ENCODE measurements at regions not wholly inside any gene's neighbourhood (a gene's known extent, or its start where the extent isn't known, plus 50 kb on each side); places are given as distances from the start of the nearest gene placed in this dataset.

DNA sequence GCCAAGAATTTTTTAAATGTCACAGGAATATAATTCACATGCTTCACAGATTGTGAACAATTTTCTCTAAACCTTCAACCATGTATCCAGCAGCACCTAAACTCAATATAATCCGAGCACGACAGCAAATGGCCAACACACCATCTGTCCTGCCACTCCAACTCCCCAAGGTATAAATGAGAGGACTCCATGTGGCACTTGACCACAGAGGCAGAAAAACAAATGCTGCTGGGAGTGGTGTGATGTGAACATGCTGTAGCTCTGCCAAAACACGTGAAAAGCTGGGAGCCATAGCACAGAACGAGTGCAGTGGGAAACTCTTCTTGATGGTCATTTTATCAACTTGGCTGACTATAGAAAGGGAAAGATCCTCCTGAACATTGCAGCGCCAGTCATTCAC lies 70.9 kb downstream of the LLPH start:
- no peak overlapping the region for H3K18ac ChIP-seq (ENCODE audit: low read depth in 1 of 2, low read length in 2 of 2)
- no peak overlapping the region for H3K27ac ChIP-seq (ENCODE audit: low read length, poor library complexity, severe bottlenecking)
- no peak overlapping the region for H3K14ac ChIP-seq (ENCODE audit: low read length in 2 of 2)
- H3K79me1 ChIP-seq (replicated peaks; ENCODE audit: low read length, poor library complexity, severe bottlenecking), result no peaks in the 10 kb centered on the region
- H2BK15ac ChIP-seq (ENCODE audit: low read depth, poor library complexity, severe bottlenecking), result no peak overlapping the region
- H2AK5ac ChIP-seq (ENCODE audit: low read length, severe bottlenecking), result no peak overlapping the region
- peak overlapping the region; percentile 37 to 44 for H2BK12ac ChIP-seq (ENCODE audit: low read length in 2 of 2)
- no peak overlapping the region for H3K23ac ChIP-seq (ENCODE audit: low read length in 2 of 2)
- no peak overlapping the region for H2BK5ac ChIP-seq (ENCODE audit: low read depth, low read length, poor library complexity, severe bottlenecking)
- H3K36me3 ChIP-seq (ENCODE audit: control insufficient read depth in 1 of 2, insufficient read depth in 2 of 2, low read depth in 1 of 2, low read length in 2 of 2), result no peaks in the 10 kb centered on the region
- H3K4me3 ChIP-seq (ENCODE audit: insufficient read depth in 1 of 2, low read depth in 1 of 2, low read length in 2 of 2), result no peak overlapping the region
- WGBS, result 87% methylated on average over 5 of the region's 5 CpGs
- no peak overlapping the region for H2AFZ ChIP-seq (ENCODE audit: low read depth, low read length)
- H3K4me1 ChIP-seq (ENCODE audit: control insufficient read depth, insufficient read depth, low read depth, low read length), result no peaks in the 10 kb centered on the region
- H3K4ac ChIP-seq (ENCODE audit: low read depth in 1 of 2, low read length in 2 of 2), result no peak overlapping the region
- no peaks in the 10 kb centered on the region for H3K9me3 ChIP-seq (ENCODE audit: control insufficient read depth, low read length)
- DNase-seq, result no peak
- H2BK120ac ChIP-seq (ENCODE audit: low read depth, low read length), result no peak overlapping the region
- H3K27me3 ChIP-seq (ENCODE audit: control insufficient read depth in 1 of 2, insufficient read depth in 1 of 2, low read length in 2 of 2), result no peaks in the 10 kb centered on the region
- no peak overlapping the region for H4K91ac ChIP-seq (ENCODE audit: low read length)
- H3K4me2 ChIP-seq (ENCODE audit: low read length, poor library complexity, severe bottlenecking), result no peak overlapping the region
- H3K9ac ChIP-seq (ENCODE audit: low read length), result no peak overlapping the region
- H4K8ac ChIP-seq (ENCODE audit: low read length), result no peak overlapping the region

DNA sequence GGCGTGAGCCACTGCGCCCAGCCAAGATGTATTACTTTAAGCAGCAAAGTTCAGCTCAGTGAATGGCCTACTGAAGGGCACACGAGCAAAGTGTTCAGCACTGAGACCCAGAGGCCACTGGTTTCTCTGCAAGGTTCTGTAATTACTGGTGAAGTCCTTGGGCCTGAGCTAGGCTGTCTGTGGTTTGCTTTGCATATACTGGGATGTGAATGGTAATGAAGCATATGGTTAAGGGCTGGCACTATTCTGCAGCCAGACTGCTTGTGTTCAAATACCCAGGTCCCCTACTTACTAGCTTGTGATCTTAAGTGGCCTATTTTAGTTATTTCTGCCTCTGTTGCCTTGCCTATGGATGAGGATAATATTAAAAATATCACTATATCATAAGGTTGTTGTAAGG lies 72.0 kb downstream of the LLPH start:
- no peaks in the 10 kb centered on the region for H3K36me3 ChIP-seq (ENCODE audit: control insufficient read depth in 1 of 2, insufficient read depth in 2 of 2, low read depth in 1 of 2, low read length in 2 of 2)
- H4K8ac ChIP-seq (ENCODE audit: low read length), result no peak overlapping the region
- H3K4me3 ChIP-seq (ENCODE audit: insufficient read depth in 1 of 2, low read depth in 1 of 2, low read length in 2 of 2), result no peak overlapping the region

GRCh38 chr12:66055837-66056319 lies 74.7 kb downstream of the LLPH start:
- Histone ChIP-seq H2BK120ac (ENCODE audit: low read depth, low read length) (no peak overlapping the region), H3K9me3 (ENCODE audit: control insufficient read depth, low read length) (no peaks in the 10 kb centered on the region), H3K4me1 (ENCODE audit: control insufficient read depth, insufficient read depth, low read depth, low read length) (no peaks in the 10 kb centered on the region), H4K91ac (ENCODE audit: low read length) (no peak overlapping the region), H3K9ac (ENCODE audit: low read length) (no peak overlapping the region), H2BK12ac (ENCODE audit: low read length in 2 of 2) (no peak overlapping the region), H3K27ac (ENCODE audit: low read length, poor library complexity, severe bottlenecking) (no peak overlapping the region), H3K4me2 (ENCODE audit: low read length, poor library complexity, severe bottlenecking) (no peak overlapping the region), H3K4me3 (ENCODE audit: insufficient read depth in 1 of 2, low read depth in 1 of 2, low read length in 2 of 2) (no peak overlapping the region), H3K36me3 (ENCODE audit: control insufficient read depth in 1 of 2, insufficient read depth in 2 of 2, low read depth in 1 of 2, low read length in 2 of 2) (no peaks in the 10 kb centered on the region), H3K4ac (ENCODE audit: low read depth in 1 of 2, low read length in 2 of 2) (no peak overlapping the region), H2BK15ac (ENCODE audit: low read depth, poor library complexity, severe bottlenecking) (no peak overlapping the region), H3K14ac (ENCODE audit: low read length in 2 of 2) (no peak overlapping the region), H3K23ac (ENCODE audit: low read length in 2 of 2) (no peak overlapping the region), H2AFZ (ENCODE audit: low read depth, low read length) (no peak overlapping the region), H3K27me3 (ENCODE audit: control insufficient read depth in 1 of 2, insufficient read depth in 1 of 2, low read length in 2 of 2) (no peaks in the 10 kb centered on the region), H3K18ac (ENCODE audit: low read depth in 1 of 2, low read length in 2 of 2) (no peak overlapping the region), H2BK5ac (ENCODE audit: low read depth, low read length, poor library complexity, severe bottlenecking) (no peak overlapping the region), H2AK5ac (ENCODE audit: low read length, severe bottlenecking) (no peak overlapping the region), H4K8ac (ENCODE audit: low read length) (no peak overlapping the region), H3K79me1 (replicated peaks; ENCODE audit: low read length, poor library complexity, severe bottlenecking) (no peaks in the 10 kb centered on the region)
- DNase-seq, result no peak
- 97% methylated on average over 2 of the region's 2 CpGs for WGBS

More for the DNA sequence above, 72.0 kb downstream of the LLPH start:
- Histone ChIP-seq H2AK5ac (ENCODE audit: low read length, severe bottlenecking) (no peak overlapping the region), H3K79me1 (replicated peaks; ENCODE audit: low read length, poor library complexity, severe bottlenecking) (no peaks in the 10 kb centered on the region), H3K18ac (ENCODE audit: low read depth in 1 of 2, low read length in 2 of 2) (no peak overlapping the region), H3K4ac (ENCODE audit: low read depth in 1 of 2, low read length in 2 of 2) (no peak overlapping the region), H3K23ac (ENCODE audit: low read length in 2 of 2) (no peak overlapping the region), H3K9ac (ENCODE audit: low read length) (no peak overlapping the region), H3K27ac (ENCODE audit: low read length, poor library complexity, severe bottlenecking) (no peak overlapping the region), H2BK5ac (ENCODE audit: low read depth, low read length, poor library complexity, severe bottlenecking) (no peak overlapping the region), H3K4me2 (ENCODE audit: low read length, poor library complexity, severe bottlenecking) (no peak overlapping the region), H4K91ac (ENCODE audit: low read length) (no peak overlapping the region), H3K9me3 (ENCODE audit: control insufficient read depth, low read length) (no peaks in the 10 kb centered on the region), H3K4me1 (ENCODE audit: control insufficient read depth, insufficient read depth, low read depth, low read length) (no peaks in the 10 kb centered on the region), H2AFZ (ENCODE audit: low read depth, low read length) (no peak overlapping the region), H3K14ac (ENCODE audit: low read length in 2 of 2) (no peak overlapping the region), H2BK15ac (ENCODE audit: low read depth, poor library complexity, severe bottlenecking) (no peak overlapping the region), H3K27me3 (ENCODE audit: control insufficient read depth in 1 of 2, insufficient read depth in 1 of 2, low read length in 2 of 2) (no peaks in the 10 kb centered on the region), H2BK120ac (ENCODE audit: low read depth, low read length) (no peak overlapping the region), H2BK12ac (ENCODE audit: low read length in 2 of 2) (no peak overlapping the region)
- no peak for DNase-seq
- WGBS, result 96% methylated on average over 3 of the region's 3 CpGs

GRCh38 chr12:66052988-66053615 lies 77.4 kb downstream of the LLPH start:
- WGBS, result 100% methylated on average over 1 of the region's 1 CpG
- Histone ChIP-seq H2AK5ac (ENCODE audit: low read length, severe bottlenecking) (no peak overlapping the region), H3K27ac (ENCODE audit: low read length, poor library complexity, severe bottlenecking) (no peak overlapping the region), H2BK15ac (ENCODE audit: low read depth, poor library complexity, severe bottlenecking) (no peak overlapping the region), H3K36me3 (ENCODE audit: control insufficient read depth in 1 of 2, insufficient read depth in 2 of 2, low read depth in 1 of 2, low read length in 2 of 2) (no peaks in the 10 kb centered on the region), H2BK120ac (ENCODE audit: low read depth, low read length) (no peak overlapping the region), H3K79me1 (replicated peaks; ENCODE audit: low read length, poor library complexity, severe bottlenecking) (no peaks in the 10 kb centered on the region), H3K4ac (ENCODE audit: low read depth in 1 of 2, low read length in 2 of 2) (no peak overlapping the region), H3K4me2 (ENCODE audit: low read length, poor library complexity, severe bottlenecking) (no peak overlapping the region), H2BK5ac (ENCODE audit: low read depth, low read length, poor library complexity, severe bottlenecking) (no peak overlapping the region), H2AFZ (ENCODE audit: low read depth, low read length) (no peak overlapping the region), H2BK12ac (ENCODE audit: low read length in 2 of 2) (no peak overlapping the region), H3K23ac (ENCODE audit: low read length in 2 of 2) (no peak overlapping the region), H3K27me3 (ENCODE audit: control insufficient read depth in 1 of 2, insufficient read depth in 1 of 2, low read length in 2 of 2) (no peaks in the 10 kb centered on the region), H3K14ac (ENCODE audit: low read length in 2 of 2) (no peak overlapping the region), H4K8ac (ENCODE audit: low read length) (no peak overlapping the region), H3K4me3 (ENCODE audit: insufficient read depth in 1 of 2, low read depth in 1 of 2, low read length in 2 of 2) (no peak overlapping the region), H4K91ac (ENCODE audit: low read length) (no peak overlapping the region), H3K4me1 (ENCODE audit: control insufficient read depth, insufficient read depth, low read depth, low read length) (no peaks in the 10 kb centered on the region), H3K9ac (ENCODE audit: low read length) (no peak overlapping the region), H3K9me3 (ENCODE audit: control insufficient read depth, low read length) (no peaks in the 10 kb centered on the region), H3K18ac (ENCODE audit: low read depth in 1 of 2, low read length in 2 of 2) (no peak overlapping the region)
- DNase-seq, result no peak
